ENCODE measurements at regions not wholly inside any gene's neighbourhood (a gene's known extent, or its start where the extent isn't known, plus 50 kb on each side); places are given as distances from the start of the nearest gene placed in this dataset.

DNA sequence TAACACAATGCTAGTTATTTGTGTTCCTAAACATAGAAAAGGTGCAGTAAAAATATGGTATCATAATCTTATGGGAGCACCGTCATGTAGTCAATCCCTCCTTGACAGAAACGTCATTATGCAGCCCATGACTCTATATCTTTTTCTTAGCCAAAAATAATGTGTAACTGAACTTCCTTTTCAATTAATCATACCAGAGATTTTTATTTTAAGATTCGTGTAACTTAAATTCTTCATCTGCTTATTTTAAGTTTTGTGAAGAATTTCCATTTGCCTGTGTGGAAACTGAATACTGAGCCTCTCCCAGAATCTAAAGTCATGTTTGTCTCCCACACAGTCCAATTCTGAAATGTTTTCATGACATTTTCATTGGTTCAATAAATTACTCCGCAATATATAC lies 699.1 kb downstream of the KCNA4 start:
- TF ChIP-seq, protein P1, sequence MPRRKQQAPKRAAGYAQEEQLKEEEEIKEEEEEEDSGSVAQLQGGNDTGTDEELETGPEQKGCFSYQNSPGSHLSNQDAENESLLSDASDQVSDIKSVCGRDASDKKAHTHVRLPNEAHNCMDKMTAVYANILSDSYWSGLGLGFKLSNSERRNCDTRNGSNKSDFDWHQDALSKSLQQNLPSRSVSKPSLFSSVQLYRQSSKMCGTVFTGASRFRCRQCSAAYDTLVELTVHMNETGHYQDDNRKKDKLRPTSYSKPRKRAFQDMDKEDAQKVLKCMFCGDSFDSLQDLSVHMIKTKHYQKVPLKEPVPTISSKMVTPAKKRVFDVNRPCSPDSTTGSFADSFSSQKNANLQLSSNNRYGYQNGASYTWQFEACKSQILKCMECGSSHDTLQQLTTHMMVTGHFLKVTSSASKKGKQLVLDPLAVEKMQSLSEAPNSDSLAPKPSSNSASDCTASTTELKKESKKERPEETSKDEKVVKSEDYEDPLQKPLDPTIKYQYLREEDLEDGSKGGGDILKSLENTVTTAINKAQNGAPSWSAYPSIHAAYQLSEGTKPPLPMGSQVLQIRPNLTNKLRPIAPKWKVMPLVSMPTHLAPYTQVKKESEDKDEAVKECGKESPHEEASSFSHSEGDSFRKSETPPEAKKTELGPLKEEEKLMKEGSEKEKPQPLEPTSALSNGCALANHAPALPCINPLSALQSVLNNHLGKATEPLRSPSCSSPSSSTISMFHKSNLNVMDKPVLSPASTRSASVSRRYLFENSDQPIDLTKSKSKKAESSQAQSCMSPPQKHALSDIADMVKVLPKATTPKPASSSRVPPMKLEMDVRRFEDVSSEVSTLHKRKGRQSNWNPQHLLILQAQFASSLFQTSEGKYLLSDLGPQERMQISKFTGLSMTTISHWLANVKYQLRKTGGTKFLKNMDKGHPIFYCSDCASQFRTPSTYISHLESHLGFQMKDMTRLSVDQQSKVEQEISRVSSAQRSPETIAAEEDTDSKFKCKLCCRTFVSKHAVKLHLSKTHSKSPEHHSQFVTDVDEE (CRISPR knock-in tag; IDR thresholded peaks at IDR 0.05), result no peak
- no peak for TF ChIP-seq ZNF70 (CRISPR knock-in tag; IDR thresholded peaks at IDR 0.05)
- TF ChIP-seq, protein P2, sequence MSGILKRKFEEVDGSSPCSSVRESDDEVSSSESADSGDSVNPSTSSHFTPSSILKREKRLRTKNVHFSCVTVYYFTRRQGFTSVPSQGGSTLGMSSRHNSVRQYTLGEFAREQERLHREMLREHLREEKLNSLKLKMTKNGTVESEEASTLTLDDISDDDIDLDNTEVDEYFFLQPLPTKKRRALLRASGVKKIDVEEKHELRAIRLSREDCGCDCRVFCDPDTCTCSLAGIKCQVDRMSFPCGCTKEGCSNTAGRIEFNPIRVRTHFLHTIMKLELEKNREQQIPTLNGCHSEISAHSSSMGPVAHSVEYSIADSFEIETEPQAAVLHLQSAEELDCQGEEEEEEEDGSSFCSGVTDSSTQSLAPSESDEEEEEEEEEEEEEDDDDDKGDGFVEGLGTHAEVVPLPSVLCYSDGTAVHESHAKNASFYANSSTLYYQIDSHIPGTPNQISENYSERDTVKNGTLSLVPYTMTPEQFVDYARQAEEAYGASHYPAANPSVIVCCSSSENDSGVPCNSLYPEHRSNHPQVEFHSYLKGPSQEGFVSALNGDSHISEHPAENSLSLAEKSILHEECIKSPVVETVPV (CRISPR knock-in tag; IDR thresholded peaks at IDR 0.05), result no peak
- no peak for TF ChIP-seq ZNF565 (CRISPR knock-in tag; conservative IDR thresholded peaks at IDR 0.05; ENCODE audit: low read depth)
- TF ChIP-seq ISL1 (CRISPR knock-in tag; IDR thresholded peaks at IDR 0.05), result no peak
- TF ChIP-seq GLIS3 (CRISPR knock-in tag; IDR thresholded peaks at IDR 0.05), result no peak
- TF ChIP-seq, protein P3, sequence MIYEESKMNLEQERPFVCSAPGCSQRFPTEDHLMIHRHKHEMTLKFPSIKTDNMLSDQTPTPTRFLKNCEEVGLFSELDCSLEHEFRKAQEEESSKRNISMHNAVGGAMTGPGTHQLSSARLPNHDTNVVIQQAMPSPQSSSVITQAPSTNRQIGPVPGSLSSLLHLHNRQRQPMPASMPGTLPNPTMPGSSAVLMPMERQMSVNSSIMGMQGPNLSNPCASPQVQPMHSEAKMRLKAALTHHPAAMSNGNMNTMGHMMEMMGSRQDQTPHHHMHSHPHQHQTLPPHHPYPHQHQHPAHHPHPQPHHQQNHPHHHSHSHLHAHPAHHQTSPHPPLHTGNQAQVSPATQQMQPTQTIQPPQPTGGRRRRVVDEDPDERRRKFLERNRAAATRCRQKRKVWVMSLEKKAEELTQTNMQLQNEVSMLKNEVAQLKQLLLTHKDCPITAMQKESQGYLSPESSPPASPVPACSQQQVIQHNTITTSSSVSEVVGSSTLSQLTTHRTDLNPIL (CRISPR knock-in tag; IDR thresholded peaks at IDR 0.05; ENCODE audit: low read depth), result no peak
- TF ChIP-seq ESRRG (CRISPR knock-in tag; IDR thresholded peaks at IDR 0.05), result no peak
- TF ChIP-seq ARNTL (CRISPR knock-in tag; IDR thresholded peaks at IDR 0.05; ENCODE audit: borderline replicate concordance, low read depth), result no peak
- TF ChIP-seq BACH2 (CRISPR knock-in tag; IDR thresholded peaks at IDR 0.05; ENCODE audit: borderline replicate concordance), result no peak
- no peak for TF ChIP-seq RARB (CRISPR knock-in tag; IDR thresholded peaks at IDR 0.05)
- TF ChIP-seq PPARA (CRISPR knock-in tag; IDR thresholded peaks at IDR 0.05; ENCODE audit: borderline replicate concordance), result no peak
- no peak for TF ChIP-seq TCF4 (CRISPR knock-in tag; IDR thresholded peaks at IDR 0.05; ENCODE audit: borderline replicate concordance)
- no peak; the same call in 2 of the 3 replicates for ATAC-seq

DNA sequence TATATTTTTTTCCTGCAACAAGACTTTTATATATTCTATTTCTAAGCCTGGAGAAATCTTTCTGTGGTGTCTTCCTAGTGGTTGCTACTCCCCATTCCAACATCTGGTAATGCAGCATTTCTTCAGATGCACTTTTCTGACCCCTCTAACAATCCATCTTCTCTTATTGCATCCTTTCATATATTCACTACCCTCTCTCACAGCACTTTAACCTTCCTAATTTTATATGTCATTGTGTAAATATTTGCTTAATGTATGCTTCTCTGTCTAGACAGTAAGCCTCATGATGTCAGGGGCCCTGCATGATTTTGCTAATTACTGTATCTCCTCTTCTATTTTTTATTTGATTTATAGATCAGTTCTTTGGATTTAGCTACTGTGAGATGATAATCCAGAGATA lies 701.6 kb downstream of the KCNA4 start:
- TF ChIP-seq GLIS3 (CRISPR knock-in tag; IDR thresholded peaks at IDR 0.05) (no peak), ZNF565 (CRISPR knock-in tag; conservative IDR thresholded peaks at IDR 0.05; ENCODE audit: low read depth) (no peak)
- no peak for ATAC-seq

DNA sequence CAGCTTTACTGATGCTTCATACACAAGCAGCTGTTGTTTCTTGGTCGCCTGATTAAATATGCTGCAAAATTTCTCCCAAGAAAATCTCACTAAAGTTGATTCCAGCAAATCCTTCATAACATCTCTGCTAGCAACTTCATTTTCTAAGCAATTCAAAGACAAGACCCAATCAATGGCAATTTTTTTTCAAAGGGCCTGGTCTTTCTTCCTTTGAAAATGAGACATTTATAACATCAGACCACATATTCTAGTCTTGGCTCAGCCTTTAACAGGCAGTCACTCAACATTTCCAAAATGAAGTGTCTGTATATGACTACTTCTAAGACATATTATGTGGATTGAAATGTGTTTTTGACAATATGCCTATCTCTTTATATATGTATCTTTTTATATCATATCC lies 702.6 kb downstream of the KCNA4 start:
- TF ChIP-seq, protein P2 (CRISPR knock-in tag; IDR thresholded peaks at IDR 0.05), result no peak
- TF ChIP-seq, protein P1 (CRISPR knock-in tag; IDR thresholded peaks at IDR 0.05), result no peak
- no peak for TF ChIP-seq GLIS3 (CRISPR knock-in tag; IDR thresholded peaks at IDR 0.05)
- no peak for TF ChIP-seq CSDC2 (CRISPR knock-in tag; IDR thresholded peaks at IDR 0.05)
- TF ChIP-seq TOX (CRISPR knock-in tag; IDR thresholded peaks at IDR 0.05; ENCODE audit: borderline replicate concordance), result no peak
- TF ChIP-seq, protein P4, sequence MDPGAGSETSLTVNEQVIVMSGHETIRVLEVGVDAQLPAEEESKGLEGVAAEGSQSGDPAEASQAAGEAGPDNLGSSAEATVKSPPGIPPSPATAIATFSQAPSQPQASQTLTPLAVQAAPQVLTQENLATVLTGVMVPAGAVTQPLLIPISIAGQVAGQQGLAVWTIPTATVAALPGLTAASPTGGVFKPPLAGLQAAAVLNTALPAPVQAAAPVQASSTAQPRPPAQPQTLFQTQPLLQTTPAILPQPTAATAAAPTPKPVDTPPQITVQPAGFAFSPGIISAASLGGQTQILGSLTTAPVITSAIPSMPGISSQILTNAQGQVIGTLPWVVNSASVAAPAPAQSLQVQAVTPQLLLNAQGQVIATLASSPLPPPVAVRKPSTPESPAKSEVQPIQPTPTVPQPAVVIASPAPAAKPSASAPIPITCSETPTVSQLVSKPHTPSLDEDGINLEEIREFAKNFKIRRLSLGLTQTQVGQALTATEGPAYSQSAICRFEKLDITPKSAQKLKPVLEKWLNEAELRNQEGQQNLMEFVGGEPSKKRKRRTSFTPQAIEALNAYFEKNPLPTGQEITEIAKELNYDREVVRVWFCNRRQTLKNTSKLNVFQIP (CRISPR knock-in tag; IDR thresholded peaks at IDR 0.05; ENCODE audit: borderline replicate concordance, low read depth), result no peak
- no peak for TF ChIP-seq ZNF565 (CRISPR knock-in tag; conservative IDR thresholded peaks at IDR 0.05; ENCODE audit: low read depth)
- no peak for TF ChIP-seq ZFP30 (CRISPR knock-in tag; IDR thresholded peaks at IDR 0.05)
- TF ChIP-seq, protein P5, sequence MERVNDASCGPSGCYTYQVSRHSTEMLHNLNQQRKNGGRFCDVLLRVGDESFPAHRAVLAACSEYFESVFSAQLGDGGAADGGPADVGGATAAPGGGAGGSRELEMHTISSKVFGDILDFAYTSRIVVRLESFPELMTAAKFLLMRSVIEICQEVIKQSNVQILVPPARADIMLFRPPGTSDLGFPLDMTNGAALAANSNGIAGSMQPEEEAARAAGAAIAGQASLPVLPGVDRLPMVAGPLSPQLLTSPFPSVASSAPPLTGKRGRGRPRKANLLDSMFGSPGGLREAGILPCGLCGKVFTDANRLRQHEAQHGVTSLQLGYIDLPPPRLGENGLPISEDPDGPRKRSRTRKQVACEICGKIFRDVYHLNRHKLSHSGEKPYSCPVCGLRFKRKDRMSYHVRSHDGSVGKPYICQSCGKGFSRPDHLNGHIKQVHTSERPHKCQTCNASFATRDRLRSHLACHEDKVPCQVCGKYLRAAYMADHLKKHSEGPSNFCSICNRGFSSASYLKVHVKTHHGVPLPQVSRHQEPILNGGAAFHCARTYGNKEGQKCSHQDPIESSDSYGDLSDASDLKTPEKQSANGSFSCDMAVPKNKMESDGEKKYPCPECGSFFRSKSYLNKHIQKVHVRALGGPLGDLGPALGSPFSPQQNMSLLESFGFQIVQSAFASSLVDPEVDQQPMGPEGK (CRISPR knock-in tag; IDR thresholded peaks at IDR 0.05; ENCODE audit: borderline replicate concordance), result no peak
- TF ChIP-seq ISL1 (CRISPR knock-in tag; IDR thresholded peaks at IDR 0.05), result no peak
- TF ChIP-seq ZFP3 (CRISPR knock-in tag; IDR thresholded peaks at IDR 0.05), result no peak
- TF ChIP-seq ZNF8 (CRISPR knock-in tag; IDR thresholded peaks at IDR 0.05), result no peak
- TF ChIP-seq ZNF70 (CRISPR knock-in tag; IDR thresholded peaks at IDR 0.05), result no peak
- ATAC-seq, result no peak
